Panc1 (cell line): ENCODE measurements at regions not wholly inside any gene's neighbourhood (a gene's known extent, or its start where the extent isn't known, plus 50 kb on each side); places are given as distances from the start of the nearest gene placed in this dataset.

Source experiments
- ATAC-seq: fragments of 200-7000 bp; cut with Tn5 transposase; 2 replicates; pipeline ENCODE4 v1.9.1; 2020; ENCODE audit warnings: mild to moderate bottlenecking, moderate library complexity
- BruUV-seq: library from RNA; stranded (reverse); fragments of 400-500 nt; replicated peaks from 2 replicates; lab custom pipeline; 2021; lab: Mats Ljungman, UMichigan
- CTCF ChIA-PET: fragments of 300-600 bp; sonication (Branson Sonifier 250); formaldehyde crosslinking; loops from one replicate; lab custom pipeline; 2022; ENCODE audit warnings: antibody characterized with exemption; lab: Charles Lee
- POLR2A ChIA-PET: fragments of 300-600 bp; sonication (Branson Sonifier 250); formaldehyde crosslinking; loops from one replicate; lab custom pipeline; 2022; ENCODE audit warnings: antibody characterized with exemption; lab: Charles Lee
- DNase-seq: peaks from one replicate; pipeline ENCODE4 v3.0.0-alpha.2; 2010; ENCODE audit warnings: low read depth, low spot score
- H3K27ac ChIP-seq: 2 replicates; pipeline ENCODE4 v1.5.1; 2011; ENCODE audit warnings: mild to moderate bottlenecking, low read length, inconsistent platforms
- H3K27me3 ChIP-seq: fragments of 200-500 bp; sonication (Bioruptor generic); 2 replicates; pipeline ENCODE4 v1.6.0; 2014; ENCODE audit warnings: low read length, inconsistent platforms; ENCODE audit not compliant: control insufficient read depth, insufficient read depth
- H3K36me3 ChIP-seq: fragments of 200-500 bp; sonication (Bioruptor generic); 2 replicates; pipeline ENCODE4 v1.5.1; 2014; ENCODE audit warnings: inconsistent platforms, mild to moderate bottlenecking, low read length, moderate library complexity; ENCODE audit not compliant: control insufficient read depth, insufficient read depth
- H3K4me1 ChIP-seq: 2 replicates; pipeline ENCODE4 v1.5.1; 2011; ENCODE audit warnings: inconsistent platforms, mild to moderate bottlenecking, low read length, moderate library complexity; ENCODE audit not compliant: control insufficient read depth, insufficient read depth
- H3K4me3 ChIP-seq, 2 experiments: 2 replicates each; pipeline ENCODE4 v1.5.1; 2011 to 2012; ENCODE audit warnings: low read depth in 2 of 2, low read length in 2 of 2, mild to moderate bottlenecking in 2 of 2, inconsistent platforms in 1 of 2, moderate library complexity in 1 of 2
- H3K9me3 ChIP-seq: fragments of 200-500 bp; sonication (Bioruptor generic); 2 replicates; pipeline ENCODE4 v1.5.1; 2014; ENCODE audit warnings: low read depth, mild to moderate bottlenecking, inconsistent platforms, low read length, moderate library complexity; ENCODE audit not compliant: control insufficient read depth, insufficient read depth
- CTCF ChIP-seq: fragments of 450-650 bp; IDR thresholded peaks from 2 replicates; pipeline ENCODE4 v1.5.1; 2017; ENCODE audit warnings: mild to moderate bottlenecking
- POLR2AphosphoS5 ChIP-seq: IDR thresholded peaks from 2 replicates; pipeline ENCODE4 v1.6.1; 2012; ENCODE audit warnings: mild to moderate bottlenecking, low read depth, low read length, moderate library complexity
- REST ChIP-seq, 2 experiments: IDR thresholded peaks; 2 replicates each; pipeline ENCODE4 v1.6.1; 2011 to 2012; ENCODE audit warnings: low read depth in 2 of 2, control low read depth in 1 of 2, low read length in 1 of 2, mild to moderate bottlenecking in 1 of 2, moderate library complexity in 1 of 2; ENCODE audit not compliant: insufficient read depth in 1 of 2
- SIN3A ChIP-seq: IDR thresholded peaks from 2 replicates; pipeline ENCODE4 v1.6.1; 2012; ENCODE audit warnings: low read depth, mild to moderate bottlenecking, low read length, moderate library complexity, borderline replicate concordance; ENCODE audit not compliant: insufficient read depth
- TCF7L2 ChIP-seq: IDR thresholded peaks from 2 replicates; pipeline ENCODE4 v1.6.1; 2011; ENCODE audit warnings: mild to moderate bottlenecking, low read depth, low read length, inconsistent platforms
- in situ Hi-C: cut with HindIII; loops from 2 replicates; pipeline ENCODE4 v1.10.0; 2016; ENCODE audit warnings: low sequenced_read_pairs, low pct_unique_long_range_greater_than_20kb
- intact Hi-C: fragments of 100-400 bp; cut with micrococcal nuclease; formaldehyde crosslinking; loops from one replicate; pipeline ENCODE4 v1.10.0; 2022; ENCODE audit not compliant: unreplicated experiment

DNA sequence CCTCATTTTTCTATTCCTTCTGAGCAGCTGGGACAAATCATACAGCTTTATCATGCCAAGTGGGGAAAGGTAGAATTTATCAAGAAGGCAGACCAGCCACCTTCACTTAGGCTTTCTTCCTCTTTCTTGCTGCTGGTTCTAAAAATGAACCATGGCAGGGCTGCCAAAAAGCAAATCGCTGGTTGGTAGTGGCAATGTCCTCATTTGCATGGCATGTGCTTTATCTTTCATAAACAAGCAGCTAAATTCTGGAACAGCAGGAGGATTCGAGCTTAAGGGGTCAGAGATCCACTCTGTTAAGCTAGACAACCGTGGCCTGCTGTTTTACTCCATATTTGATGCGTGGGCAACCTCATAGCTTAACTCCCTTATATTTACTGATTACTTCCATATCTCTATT, 91.3 kb downstream of the RPE65 start:
- TF ChIP-seq POLR2AphosphoS5 (no peak), SIN3A (no peak), CTCF (no peak), REST (IDR thresholded peaks at IDR 0.05; ENCODE audit: insufficient read depth in 1 of 2, low read depth in 2 of 2, low read length in 1 of 2) (no peak), TCF7L2 (no peak)
- Histone ChIP-seq H3K9me3 (no peaks in the 10 kb centered on the region), H3K4me1 (no peaks in the 10 kb centered on the region), H3K4me3 (no peak overlapping the region), H3K27me3 (no peaks in the 10 kb centered on the region), H3K27ac (no peak overlapping the region), H3K36me3 (no peaks in the 10 kb centered on the region)
- ChIA-PET CTCF (no interaction called here), POLR2A (no interaction called here)
- DNase-seq = no peak
- no TSS peak for BruUV-seq
- ATAC-seq = no peak
- in situ Hi-C loops (no loop called here), intact Hi-C loops (no loop called here)

- Histone ChIP-seq H3K36me3 (no peaks in the 10 kb centered on the region), H3K4me1 (no peaks in the 10 kb centered on the region), H3K27ac (no peak overlapping the region), H3K4me3 (no peak overlapping the region), H3K9me3 (no peaks in the 10 kb centered on the region), H3K27me3 (no peaks in the 10 kb centered on the region)
- ATAC-seq (no peak), DNase-seq (no peak)
- POLR2A ChIA-PET = no interaction called here
- intact Hi-C loops (no loop called here), in situ Hi-C loops (no loop called here)
- CTCF ChIA-PET = no interaction called here
- no peak for TF ChIP-seq REST (IDR thresholded peaks at IDR 0.05; ENCODE audit: insufficient read depth in 1 of 2, low read depth in 2 of 2, low read length in 1 of 2)
- BruUV-seq = no TSS peak
Observed at GRCh38 chr1:68355614-68356013, 94.1 kb downstream of the RPE65 start.
